ENCODE measurements at regions not wholly inside any gene's neighbourhood (a gene's known extent, or its start where the extent isn't known, plus 50 kb on each side); places are given as distances from the start of the nearest gene placed in this dataset.

DNA sequence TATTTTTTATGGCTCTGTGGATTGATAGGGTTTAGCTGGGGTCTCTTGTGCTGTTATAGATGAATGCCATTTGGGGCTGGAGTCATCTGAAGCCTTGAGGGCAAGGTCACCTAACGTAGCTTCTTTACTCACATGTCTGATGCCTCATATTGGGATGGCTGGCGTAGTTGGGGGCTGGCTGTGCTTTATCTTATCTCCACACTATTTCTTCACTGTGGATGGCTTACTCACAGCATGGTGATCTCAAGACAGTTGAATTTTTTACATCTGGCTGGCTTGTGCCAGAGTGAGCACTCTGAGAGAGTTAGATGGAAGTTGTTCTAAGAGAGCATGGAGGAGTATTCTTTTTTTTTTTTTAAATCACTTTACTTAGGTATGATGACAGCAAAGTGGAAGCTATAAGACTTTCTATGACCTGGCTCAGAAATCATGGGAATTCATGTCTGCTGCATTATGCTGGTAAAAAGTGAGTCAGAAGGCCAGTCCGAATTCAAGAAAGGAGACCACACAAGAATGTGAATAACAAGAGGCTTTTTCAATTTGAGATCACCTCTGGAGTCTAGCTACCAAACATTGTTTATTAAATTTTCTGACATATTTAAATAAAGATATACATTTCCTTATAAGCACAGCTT lies 252.4 kb upstream of the TPK1 start:
- Histone ChIP-seq H3K79me1 (ENCODE audit: low read depth in 1 of 2, low read length in 2 of 2) (no peaks in the 10 kb centered on the region), H3K27ac (ENCODE audit: insufficient read depth, low read length) (no peak overlapping the region), H3K4me3 (ENCODE audit: insufficient read depth, low read depth, low read length) (no peak overlapping the region), H2AK9ac (replicated peaks; ENCODE audit: low read depth, low read length, poor library complexity) (no peak overlapping the region), H2BK15ac (ENCODE audit: low read depth, low read length) (no peak overlapping the region), H2BK120ac (ENCODE audit: low read depth, low read length) (no peak overlapping the region), H4K5ac (ENCODE audit: low read depth, low read length) (no peak overlapping the region), H3K9me3 (ENCODE audit: control insufficient read depth, insufficient read depth, low read length) (0 out of 2 replicates have a peak, but pooled peaks cover 5% of the 10 kb centered on the region), H3K27me3 (ENCODE audit: control insufficient read depth, insufficient read depth, low read length) (no peaks in the 10 kb centered on the region), H4K91ac (ENCODE audit: insufficient read depth, low read depth, low read length) (no peak overlapping the region), H3K4me2 (ENCODE audit: low read depth, low read length) (no peak overlapping the region), H3K36me3 (ENCODE audit: control insufficient read depth, insufficient read depth, low read length) (no peaks in the 10 kb centered on the region), H2AFZ (replicated peaks; ENCODE audit: low read length, poor library complexity) (no peak overlapping the region), H4K8ac (ENCODE audit: low read depth in 2 of 2, low read length in 2 of 2) (no peak overlapping the region), H3K18ac (ENCODE audit: low read depth, low read length) (no peak overlapping the region), H2BK20ac (ENCODE audit: low read depth, low read length) (no peak overlapping the region), H2AK5ac (ENCODE audit: low read depth, low read length) (no peak overlapping the region), H3K14ac (replicated peaks; ENCODE audit: low read depth, low read length) (no peak overlapping the region), H3K56ac (ENCODE audit: extremely low read depth, insufficient read depth, low read length) (no peak overlapping the region), H3K9ac (ENCODE audit: low read depth, low read length) (no peak overlapping the region), H2BK5ac (ENCODE audit: low read depth, low read length, poor library complexity, severe bottlenecking) (no peak overlapping the region), H3K23ac (ENCODE audit: low read depth, low read length) (no peak overlapping the region), H3K4me1 (ENCODE audit: control insufficient read depth, insufficient read depth, low read length) (no peaks in the 10 kb centered on the region), H3K4ac (ENCODE audit: low read depth, low read length) (no peak overlapping the region), H4K20me1 (ENCODE audit: insufficient read depth, low read length) (no peaks in the 10 kb centered on the region), H3K9me1 (ENCODE audit: insufficient read depth, low read length) (no peaks in the 10 kb centered on the region)
- CTCF ChIA-PET, result no interaction called here
- WGBS, 2 experiments (ENCODE audit: extremely low coverage in 2 of 2, insufficient read length in 1 of 2), result no CpG with 5 or more reads among the region's 3 CpGs
- no TSS peak for BruUV-seq (replicated peaks)
- TF ChIP-seq MXI1 (IDR thresholded peaks at IDR 0.05; ENCODE audit: borderline replicate concordance, low read depth, low read length) (no peak), POLR2A (IDR thresholded peaks at IDR 0.05; ENCODE audit: low read depth, low read length) (no peak), MAFK (IDR thresholded peaks at IDR 0.05; ENCODE audit: low read depth, low read length) (no peak), CHD1 (IDR thresholded peaks at IDR 0.05; ENCODE audit: low read depth, low read length) (no peak), CEBPB (IDR thresholded peaks at IDR 0.05; ENCODE audit: low read depth, low read length) (no peak), RAD21 (IDR thresholded peaks at IDR 0.05; ENCODE audit: low read length) (no peak), NFE2L2 (IDR thresholded peaks at IDR 0.05; ENCODE audit: low read depth, low read length) (no peak), RCOR1 (IDR thresholded peaks at IDR 0.05; ENCODE audit: insufficient replicate concordance, low read length) (no peak), SMC3 (IDR thresholded peaks at IDR 0.05; ENCODE audit: low read depth, low read length) (no peak), RFX5 (IDR thresholded peaks at IDR 0.05; ENCODE audit: low read depth, low read length) (no peak), FOS (IDR thresholded peaks at IDR 0.05; ENCODE audit: low read depth, low read length) (no peak), BHLHE40 (IDR thresholded peaks at IDR 0.05; ENCODE audit: low read depth, low read length) (no peak), MAZ (IDR thresholded peaks at IDR 0.05; ENCODE audit: borderline replicate concordance, low read depth, low read length) (no peak)
- TF ChIP-seq, protein P1, sequence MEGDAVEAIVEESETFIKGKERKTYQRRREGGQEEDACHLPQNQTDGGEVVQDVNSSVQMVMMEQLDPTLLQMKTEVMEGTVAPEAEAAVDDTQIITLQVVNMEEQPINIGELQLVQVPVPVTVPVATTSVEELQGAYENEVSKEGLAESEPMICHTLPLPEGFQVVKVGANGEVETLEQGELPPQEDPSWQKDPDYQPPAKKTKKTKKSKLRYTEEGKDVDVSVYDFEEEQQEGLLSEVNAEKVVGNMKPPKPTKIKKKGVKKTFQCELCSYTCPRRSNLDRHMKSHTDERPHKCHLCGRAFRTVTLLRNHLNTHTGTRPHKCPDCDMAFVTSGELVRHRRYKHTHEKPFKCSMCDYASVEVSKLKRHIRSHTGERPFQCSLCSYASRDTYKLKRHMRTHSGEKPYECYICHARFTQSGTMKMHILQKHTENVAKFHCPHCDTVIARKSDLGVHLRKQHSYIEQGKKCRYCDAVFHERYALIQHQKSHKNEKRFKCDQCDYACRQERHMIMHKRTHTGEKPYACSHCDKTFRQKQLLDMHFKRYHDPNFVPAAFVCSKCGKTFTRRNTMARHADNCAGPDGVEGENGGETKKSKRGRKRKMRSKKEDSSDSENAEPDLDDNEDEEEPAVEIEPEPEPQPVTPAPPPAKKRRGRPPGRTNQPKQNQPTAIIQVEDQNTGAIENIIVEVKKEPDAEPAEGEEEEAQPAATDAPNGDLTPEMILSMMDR (conservative IDR thresholded peaks at IDR 0.05; ENCODE audit: low read depth, low read length), result no peak
- TF ChIP-seq, protein P2, sequence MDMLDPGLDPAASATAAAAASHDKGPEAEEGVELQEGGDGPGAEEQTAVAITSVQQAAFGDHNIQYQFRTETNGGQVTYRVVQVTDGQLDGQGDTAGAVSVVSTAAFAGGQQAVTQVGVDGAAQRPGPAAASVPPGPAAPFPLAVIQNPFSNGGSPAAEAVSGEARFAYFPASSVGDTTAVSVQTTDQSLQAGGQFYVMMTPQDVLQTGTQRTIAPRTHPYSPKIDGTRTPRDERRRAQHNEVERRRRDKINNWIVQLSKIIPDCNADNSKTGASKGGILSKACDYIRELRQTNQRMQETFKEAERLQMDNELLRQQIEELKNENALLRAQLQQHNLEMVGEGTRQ (IDR thresholded peaks at IDR 0.05; ENCODE audit: low read depth, low read length), result no peak
- TF ChIP-seq, protein P3, sequence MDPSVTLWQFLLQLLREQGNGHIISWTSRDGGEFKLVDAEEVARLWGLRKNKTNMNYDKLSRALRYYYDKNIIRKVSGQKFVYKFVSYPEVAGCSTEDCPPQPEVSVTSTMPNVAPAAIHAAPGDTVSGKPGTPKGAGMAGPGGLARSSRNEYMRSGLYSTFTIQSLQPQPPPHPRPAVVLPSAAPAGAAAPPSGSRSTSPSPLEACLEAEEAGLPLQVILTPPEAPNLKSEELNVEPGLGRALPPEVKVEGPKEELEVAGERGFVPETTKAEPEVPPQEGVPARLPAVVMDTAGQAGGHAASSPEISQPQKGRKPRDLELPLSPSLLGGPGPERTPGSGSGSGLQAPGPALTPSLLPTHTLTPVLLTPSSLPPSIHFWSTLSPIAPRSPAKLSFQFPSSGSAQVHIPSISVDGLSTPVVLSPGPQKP (IDR thresholded peaks at IDR 0.05; ENCODE audit: borderline replicate concordance, low read depth, low read length), result no peak
- POLR2A ChIA-PET (ENCODE audit: unreplicated experiment), result no interaction called here
- DNase-seq, result no peak
- in situ Hi-C loops (cut with MboI; ENCODE audit: low sequenced_read_pairs) (no loop called here), dilution Hi-C loops (cut with HindIII; ENCODE audit: low sequenced_read_pairs, unreplicated experiment) (no loop called here), intact Hi-C loops (cut with micrococcal nuclease) (no loop called here)
- ATAC-seq (ENCODE audit: low read depth), result no peak

Data from IMR-90 (cell line).